OCI-LY7 (cell line): ENCODE measurements at regions not wholly inside any gene's neighbourhood (a gene's known extent, or its start where the extent isn't known, plus 50 kb on each side); places are given as distances from the start of the nearest gene placed in this dataset.

ENCODE experiments used
- BruUV-seq: library from RNA; stranded (reverse); fragments of 400-500 nt; replicated peaks from 2 replicates; lab custom pipeline; 2021; lab: Mats Ljungman, UMichigan
- CTCF ChIA-PET: fragments of 300-600 bp; sonication (Branson Sonifier 250); formaldehyde crosslinking; loops from one replicate; lab custom pipeline; 2022; ENCODE audit warnings: antibody characterized with exemption; ENCODE audit not compliant: unreplicated experiment; lab: Charles Lee
- POLR2A ChIA-PET: fragments of 300-600 bp; sonication (Branson Sonifier 250); formaldehyde crosslinking; loops from one replicate; lab custom pipeline; 2022; ENCODE audit warnings: antibody characterized with exemption; lab: Charles Lee
- DNase-seq: peaks from one replicate; pipeline ENCODE4 v3.0.0-alpha.2; 2015; ENCODE audit warnings: low spot score
- H2AFZ ChIP-seq: fragments of 200-600 bp; sonication (generic), shearing (Covaris generic); 2 replicates; pipeline ENCODE4 v1.6.1; 2014; ENCODE audit warnings: mild to moderate bottlenecking, antibody characterized with exemption, low read length, moderate library complexity
- H3K27ac ChIP-seq: fragments of 200-600 bp; sonication (generic); 2 replicates; pipeline ENCODE4 v1.5.1; 2014; ENCODE audit warnings: mixed run types, low read depth, mild to moderate bottlenecking, moderate library complexity, low read length, inconsistent platforms; ENCODE audit not compliant: poor library complexity, severe bottlenecking
- H3K36me3 ChIP-seq: fragments of 200-600 bp; sonication (generic); 2 replicates; pipeline ENCODE4 v1.6.1; 2014; ENCODE audit warnings: mild to moderate bottlenecking, antibody characterized with exemption, low read length, moderate library complexity, mixed read lengths; ENCODE audit not compliant: insufficient read depth
- H3K4me1 ChIP-seq: fragments of 200-600 bp; sonication (generic); 2 replicates; pipeline ENCODE4 v1.5.1; 2014; ENCODE audit warnings: mild to moderate bottlenecking, low read length; ENCODE audit not compliant: insufficient read depth, poor library complexity, severe bottlenecking
- H3K4me2 ChIP-seq: fragments of 200-600 bp; sonication (generic); 2 replicates; pipeline ENCODE4 v1.6.1; 2014; ENCODE audit warnings: mild to moderate bottlenecking, low read length
- H3K4me3 ChIP-seq: fragments of 200-600 bp; sonication (generic); 2 replicates; pipeline ENCODE4 v1.5.1; 2014; ENCODE audit warnings: mild to moderate bottlenecking, low read depth, low read length; ENCODE audit not compliant: poor library complexity, severe bottlenecking
- H3K79me2 ChIP-seq: fragments of 200-600 bp; sonication (generic); 2 replicates; pipeline ENCODE4 v1.6.1; 2016; ENCODE audit warnings: low read depth, mild to moderate bottlenecking, low read length, moderate library complexity, mixed read lengths; ENCODE audit not compliant: insufficient read depth
- H3K9me2 ChIP-seq: fragments of 200-600 bp; sonication (generic); 2 replicates; pipeline ENCODE4 v1.6.1; 2016; ENCODE audit warnings: mild to moderate bottlenecking, low read length, mixed read lengths; ENCODE audit not compliant: insufficient read depth
- H3K9me3 ChIP-seq: fragments of 200-600 bp; sonication (generic); 2 replicates; pipeline ENCODE4 v1.6.1; 2014; ENCODE audit warnings: mild to moderate bottlenecking, mixed run types, low read length, mixed read lengths
- H4K20me1 ChIP-seq: fragments of 200-600 bp; sonication (generic); 2 replicates; pipeline ENCODE4 v1.6.1; 2014; ENCODE audit warnings: mild to moderate bottlenecking, antibody characterized with exemption, low read length, moderate library complexity, mixed read lengths; ENCODE audit not compliant: insufficient read depth
- EZH2phosphoT487 ChIP-seq: fragments of 200-600 bp; sonication (generic); IDR thresholded peaks from 2 replicates; pipeline ENCODE4 v1.6.1; 2018; ENCODE audit warnings: low read depth, borderline replicate concordance, mild to moderate bottlenecking, mixed run types, antibody characterized with exemption, low read length, moderate library complexity, mixed read lengths
- intact Hi-C: fragments of 100-400 bp; cut with micrococcal nuclease; formaldehyde crosslinking; loops from one replicate; pipeline ENCODE4 v1.10.0; 2022; ENCODE audit not compliant: unreplicated experiment
- TF ChIP-seq, protein P1 (sequence below): fragments of 200-600 bp; sonication (generic); conservative IDR thresholded peaks from 2 replicates; pipeline ENCODE4 v1.5.1; 2014; ENCODE audit warnings: mild to moderate bottlenecking, antibody characterized with exemption, low read length, moderate library complexity, mixed read lengths

DNA sequence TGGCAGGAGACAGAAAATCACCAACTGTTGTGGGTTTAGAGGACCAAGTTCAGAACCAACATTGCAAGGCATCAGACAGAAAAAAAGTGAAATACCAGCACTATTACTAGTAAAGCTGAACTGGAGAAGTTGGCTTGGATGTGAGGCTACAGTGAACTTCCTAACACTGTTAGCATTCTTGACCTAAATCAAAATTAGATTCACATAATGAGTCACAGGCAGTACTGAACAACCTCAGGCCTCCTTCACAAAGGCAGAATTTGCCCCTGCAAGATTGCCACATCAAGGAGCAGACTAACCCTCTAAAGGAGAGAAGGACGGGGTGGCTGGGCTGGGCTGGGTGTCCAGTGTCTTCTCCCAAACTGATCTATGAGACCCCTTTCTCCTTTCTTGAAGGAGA lies 539.7 kb downstream of the SNAPC1 start:
- BruUV-seq: no TSS peak
- POLR2A ChIA-PET: interaction anchor here (0.8 kb wide), 1 partner anchor 9 kb away, joined by 4 read pairs; no protein-coding TSS in a partner anchor

DNA sequence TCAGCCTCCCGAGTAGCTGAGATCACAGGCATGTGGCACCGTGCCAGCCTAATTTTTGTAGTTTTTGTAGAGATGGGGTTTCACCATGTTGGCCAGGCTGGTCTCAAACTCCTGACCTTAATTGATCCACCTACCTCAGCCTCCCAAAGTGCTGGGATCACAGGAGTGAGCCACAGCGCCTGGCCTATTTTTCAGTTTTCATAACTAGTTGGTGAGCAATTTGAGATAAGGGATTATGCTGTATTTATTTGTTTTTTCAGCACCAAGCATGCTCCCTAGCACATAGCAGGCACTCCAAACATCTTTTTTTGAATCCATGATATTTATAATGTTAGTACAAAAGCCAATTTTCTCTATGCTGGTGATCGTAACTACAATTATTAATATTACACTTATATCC lies 541.2 kb downstream of the SNAPC1 start:
- H2AFZ ChIP-seq: no peak overlapping the region
- TF ChIP-seq, protein P1, sequence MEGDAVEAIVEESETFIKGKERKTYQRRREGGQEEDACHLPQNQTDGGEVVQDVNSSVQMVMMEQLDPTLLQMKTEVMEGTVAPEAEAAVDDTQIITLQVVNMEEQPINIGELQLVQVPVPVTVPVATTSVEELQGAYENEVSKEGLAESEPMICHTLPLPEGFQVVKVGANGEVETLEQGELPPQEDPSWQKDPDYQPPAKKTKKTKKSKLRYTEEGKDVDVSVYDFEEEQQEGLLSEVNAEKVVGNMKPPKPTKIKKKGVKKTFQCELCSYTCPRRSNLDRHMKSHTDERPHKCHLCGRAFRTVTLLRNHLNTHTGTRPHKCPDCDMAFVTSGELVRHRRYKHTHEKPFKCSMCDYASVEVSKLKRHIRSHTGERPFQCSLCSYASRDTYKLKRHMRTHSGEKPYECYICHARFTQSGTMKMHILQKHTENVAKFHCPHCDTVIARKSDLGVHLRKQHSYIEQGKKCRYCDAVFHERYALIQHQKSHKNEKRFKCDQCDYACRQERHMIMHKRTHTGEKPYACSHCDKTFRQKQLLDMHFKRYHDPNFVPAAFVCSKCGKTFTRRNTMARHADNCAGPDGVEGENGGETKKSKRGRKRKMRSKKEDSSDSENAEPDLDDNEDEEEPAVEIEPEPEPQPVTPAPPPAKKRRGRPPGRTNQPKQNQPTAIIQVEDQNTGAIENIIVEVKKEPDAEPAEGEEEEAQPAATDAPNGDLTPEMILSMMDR: no peak
- no peak for TF ChIP-seq EZH2phosphoT487
- POLR2A ChIA-PET: no interaction called here
- intact Hi-C loops: no loop called here
- BruUV-seq: no TSS peak
- no peak overlapping the region for H3K4me2 ChIP-seq
- CTCF ChIA-PET: no interaction called here
- no peak overlapping the region for H3K27ac ChIP-seq
- no peak overlapping the region for H3K4me3 ChIP-seq
- H3K9me2 ChIP-seq: no peaks in the 10 kb centered on the region
- H3K79me2 ChIP-seq: no peaks in the 10 kb centered on the region
- H3K9me3 ChIP-seq: no peaks in the 10 kb centered on the region
- DNase-seq: no peak
- H4K20me1 ChIP-seq: no peaks in the 10 kb centered on the region
- H3K4me1 ChIP-seq: no peaks in the 10 kb centered on the region
- no peaks in the 10 kb centered on the region for H3K36me3 ChIP-seq

More for the DNA sequence above, 539.7 kb downstream of the SNAPC1 start:
- Histone ChIP-seq H3K27ac (no peak overlapping the region), H3K79me2 (no peaks in the 10 kb centered on the region), H3K9me2 (no peaks in the 10 kb centered on the region), H3K4me3 (no peak overlapping the region), H4K20me1 (no peaks in the 10 kb centered on the region), H3K4me2 (no peak overlapping the region), H3K4me1 (no peaks in the 10 kb centered on the region), H3K36me3 (no peaks in the 10 kb centered on the region), H2AFZ (no peak overlapping the region), H3K9me3 (no peaks in the 10 kb centered on the region)
- DNase-seq: no peak
- CTCF ChIA-PET: no interaction called here
- TF ChIP-seq, protein P1: no peak
- no peak for TF ChIP-seq EZH2phosphoT487
- intact Hi-C loops: no loop called here

DNA sequence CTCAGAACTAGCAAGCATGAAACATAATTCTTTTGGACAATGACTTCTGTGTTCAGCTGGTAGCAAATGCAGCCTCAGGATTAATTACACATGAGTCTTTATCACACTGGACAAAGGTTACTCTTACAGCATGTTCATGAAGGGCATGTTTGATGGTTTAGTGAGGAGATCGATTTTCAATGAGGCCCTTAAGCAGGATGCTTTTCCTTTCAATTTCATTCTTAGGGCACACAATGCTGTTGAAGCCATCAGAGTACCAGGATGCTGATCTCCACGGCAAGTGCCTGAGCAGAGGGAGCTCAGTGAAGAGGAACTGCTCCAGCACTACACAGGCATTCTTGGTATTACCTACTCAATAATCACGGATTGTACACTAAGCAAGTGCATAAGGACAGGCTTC lies 542.0 kb downstream of the SNAPC1 start:
- POLR2A ChIA-PET: no interaction called here
- intact Hi-C loops: no loop called here

More for the DNA sequence above, 542.0 kb downstream of the SNAPC1 start:
- Histone ChIP-seq H3K4me2 (no peak overlapping the region), H3K27ac (no peak overlapping the region), H4K20me1 (no peaks in the 10 kb centered on the region), H3K79me2 (no peaks in the 10 kb centered on the region), H3K36me3 (no peaks in the 10 kb centered on the region), H3K9me2 (no peaks in the 10 kb centered on the region), H3K9me3 (no peaks in the 10 kb centered on the region), H3K4me1 (no peaks in the 10 kb centered on the region), H3K4me3 (no peak overlapping the region), H2AFZ (no peak overlapping the region)
- no TSS peak for BruUV-seq
- TF ChIP-seq EZH2phosphoT487: no peak
- TF ChIP-seq, protein P1: no peak
- CTCF ChIA-PET: interaction anchor here (0.6 kb wide), 1 partner anchor 944 kb away, joined by 3 read pairs; no protein-coding TSS in a partner anchor
- no peak for DNase-seq
